IMR-90 (cell line): ENCODE measurements at regions not wholly inside any gene's neighbourhood (a gene's known extent, or its start where the extent isn't known, plus 50 kb on each side); places are given as distances from the start of the nearest gene placed in this dataset.

ENCODE experiments used
- ATAC-seq: fragments of 200-7000 bp; cut with Tn5 transposase; 2 replicates; pipeline ENCODE4 v1.9.1; 2020; ENCODE audit warnings: low read depth, mild to moderate bottlenecking, moderate library complexity
- BruUV-seq: library from RNA; stranded (reverse); fragments of 400-500 nt; replicated peaks from 2 replicates; lab custom pipeline; 2021; lab: Mats Ljungman, UMichigan
- CTCF ChIA-PET: fragments of 300-600 bp; formaldehyde crosslinking; extraction: SDS; loops from one replicate; lab custom pipeline; 2021; ENCODE audit warnings: antibody characterized with exemption; lab: Yijun Ruan, JAX
- POLR2A ChIA-PET: fragments of 300-600 bp; sonication (Branson Sonifier 250); formaldehyde crosslinking; loops from one replicate; lab custom pipeline; 2022; ENCODE audit warnings: antibody characterized with exemption; ENCODE audit not compliant: unreplicated experiment; lab: Charles Lee
- DNase-seq: peaks from one replicate; pipeline ENCODE4 v3.0.0; 2013
- H2AFZ ChIP-seq: replicated peaks from 2 replicates; pipeline ENCODE3; 2013; ENCODE audit warnings: low read length, mild to moderate bottlenecking; ENCODE audit not compliant: poor library complexity
- H2AK5ac ChIP-seq: 2 replicates; pipeline ENCODE4 v1.6.1; 2013; ENCODE audit warnings: low read depth, low read length, inconsistent platforms
- H2AK9ac ChIP-seq: replicated peaks from 2 replicates; pipeline ENCODE3; 2013; ENCODE audit warnings: mild to moderate bottlenecking, low read depth, low read length, moderate library complexity; ENCODE audit not compliant: poor library complexity
- H2BK120ac ChIP-seq: 2 replicates; pipeline ENCODE4 v1.6.1; 2013; ENCODE audit warnings: low read depth, low read length, inconsistent platforms
- H2BK15ac ChIP-seq: 3 replicates; pipeline ENCODE4 v1.6.1; 2013; ENCODE audit warnings: low read depth, low read length, inconsistent platforms
- H2BK20ac ChIP-seq: 2 replicates; pipeline ENCODE4 v1.6.1; 2013; ENCODE audit warnings: low read depth, mild to moderate bottlenecking, inconsistent platforms, low read length, moderate library complexity
- H2BK5ac ChIP-seq: 2 replicates; pipeline ENCODE4 v1.6.1; 2013; ENCODE audit warnings: mild to moderate bottlenecking, low read depth, low read length, inconsistent platforms; ENCODE audit not compliant: poor library complexity, severe bottlenecking
- H3K14ac ChIP-seq: replicated peaks from 2 replicates; pipeline ENCODE4 v1.6.1; 2013; ENCODE audit warnings: low read depth, low read length, inconsistent platforms
- H3K18ac ChIP-seq: 2 replicates; pipeline ENCODE4 v1.6.1; 2013; ENCODE audit warnings: low read depth, low read length, control low read depth
- H3K23ac ChIP-seq: 2 replicates; pipeline ENCODE4 v1.6.1; 2013; ENCODE audit warnings: low read depth, low read length, inconsistent platforms
- H3K27ac ChIP-seq: 2 replicates; pipeline ENCODE4 v1.5.1; 2013; ENCODE audit warnings: mild to moderate bottlenecking, control low read depth, low read length; ENCODE audit not compliant: insufficient read depth
- H3K27me3 ChIP-seq: 2 replicates; pipeline ENCODE4 v1.6.1; 2013; ENCODE audit warnings: low read length; ENCODE audit not compliant: control insufficient read depth, insufficient read depth
- H3K36me3 ChIP-seq: 2 replicates; pipeline ENCODE4 v1.6.1; 2013; ENCODE audit warnings: low read length, mixed read lengths; ENCODE audit not compliant: control insufficient read depth, insufficient read depth
- H3K4ac ChIP-seq: 2 replicates; pipeline ENCODE4 v1.6.1; 2013; ENCODE audit warnings: low read depth, low read length, inconsistent platforms
- H3K4me1 ChIP-seq: 2 replicates; pipeline ENCODE4 v1.6.1; 2013; ENCODE audit warnings: low read length, mixed read lengths; ENCODE audit not compliant: control insufficient read depth, insufficient read depth
- H3K4me2 ChIP-seq: 2 replicates; pipeline ENCODE4 v1.6.1; 2013; ENCODE audit warnings: low read depth, mild to moderate bottlenecking, control low read depth, low read length, moderate library complexity
- H3K4me3 ChIP-seq: 2 replicates; pipeline ENCODE4 v1.5.1; 2013; ENCODE audit warnings: low read depth, mild to moderate bottlenecking, control low read depth, low read length, moderate library complexity; ENCODE audit not compliant: insufficient read depth
- H3K56ac ChIP-seq: 2 replicates; pipeline ENCODE4 v1.6.1; 2013; ENCODE audit warnings: low read length, inconsistent platforms; ENCODE audit not compliant: insufficient read depth; ENCODE audit errors: extremely low read depth
- H3K79me1 ChIP-seq, 2 experiments: 2 replicates each; pipeline ENCODE4 v1.6.1; 2013; ENCODE audit warnings: low read length in 2 of 2, inconsistent platforms in 1 of 2, low read depth in 1 of 2
- H3K9ac ChIP-seq: 2 replicates; pipeline ENCODE4 v1.6.1; 2013; ENCODE audit warnings: low read depth, low read length, control low read depth
- H3K9me1 ChIP-seq: 2 replicates; pipeline ENCODE4 v1.6.1; 2013; ENCODE audit warnings: low read length, inconsistent platforms; ENCODE audit not compliant: insufficient read depth
- H3K9me3 ChIP-seq: 2 replicates; pipeline ENCODE4 v1.6.1; 2013; ENCODE audit warnings: low read length; ENCODE audit not compliant: control insufficient read depth, insufficient read depth
- H4K20me1 ChIP-seq: 2 replicates; pipeline ENCODE4 v1.6.1; 2013; ENCODE audit warnings: low read length, inconsistent platforms; ENCODE audit not compliant: insufficient read depth
- H4K5ac ChIP-seq: 2 replicates; pipeline ENCODE4 v1.6.1; 2013; ENCODE audit warnings: mild to moderate bottlenecking, low read depth, low read length, control low read depth
- H4K8ac ChIP-seq, 2 experiments: 2 replicates each; pipeline ENCODE4 v1.6.1; 2013; ENCODE audit warnings: low read depth in 2 of 2, low read length in 2 of 2, control low read depth in 1 of 2, inconsistent platforms in 1 of 2
- H4K91ac ChIP-seq: 2 replicates; pipeline ENCODE4 v1.6.1; 2013; ENCODE audit warnings: low read depth, low read length, inconsistent platforms; ENCODE audit not compliant: insufficient read depth
- BHLHE40 ChIP-seq: fragments of 150-350 bp; IDR thresholded peaks from 2 replicates; pipeline ENCODE4 v1.6.1; 2016; ENCODE audit warnings: mild to moderate bottlenecking, low read depth, low read length
- CEBPB ChIP-seq: IDR thresholded peaks from 2 replicates; pipeline ENCODE4 v1.6.1; 2012; ENCODE audit warnings: low read depth, low read length, improper control_type of control experiment
- CHD1 ChIP-seq: IDR thresholded peaks from 2 replicates; pipeline ENCODE4 v1.6.1; 2012; ENCODE audit warnings: low read depth, low read length, improper control_type of control experiment
- CTCF ChIP-seq: conservative IDR thresholded peaks from 2 replicates; pipeline ENCODE4 v1.5.1; 2012; ENCODE audit warnings: mild to moderate bottlenecking, low read depth, low read length, improper control_type of control experiment
- ELK1 ChIP-seq: fragments of 150-350 bp; IDR thresholded peaks from 2 replicates; pipeline ENCODE4 v1.6.1; 2016; ENCODE audit warnings: low read depth, mild to moderate bottlenecking, low read length, moderate library complexity, borderline replicate concordance
- FOS ChIP-seq: fragments of 150-350 bp; IDR thresholded peaks from 2 replicates; pipeline ENCODE4 v1.6.1; 2016; ENCODE audit warnings: low read depth, low read length
- MAFK ChIP-seq: IDR thresholded peaks from 2 replicates; pipeline ENCODE4 v1.6.1; 2012; ENCODE audit warnings: low read depth, low read length, improper control_type of control experiment
- MAZ ChIP-seq: IDR thresholded peaks from 2 replicates; pipeline ENCODE4 v1.6.1; 2012; ENCODE audit warnings: low read depth, mild to moderate bottlenecking, low read length, improper control_type of control experiment, moderate library complexity, borderline replicate concordance
- MXI1 ChIP-seq: IDR thresholded peaks from 2 replicates; pipeline ENCODE4 v1.6.1; 2012; ENCODE audit warnings: low read depth, mild to moderate bottlenecking, low read length, moderate library complexity, borderline replicate concordance
- NFE2L2 ChIP-seq: fragments of 150-350 bp; IDR thresholded peaks from 2 replicates; pipeline ENCODE4 v1.6.1; 2016; ENCODE audit warnings: low read depth, mild to moderate bottlenecking, low read length
- RAD21 ChIP-seq: IDR thresholded peaks from 2 replicates; pipeline ENCODE4 v1.6.1; 2012; ENCODE audit warnings: low read length, improper control_type of control experiment
- RCOR1 ChIP-seq: IDR thresholded peaks from 2 replicates; pipeline ENCODE4 v1.6.1; 2012; ENCODE audit warnings: mild to moderate bottlenecking, low read length, improper control_type of control experiment; ENCODE audit not compliant: insufficient replicate concordance
- RFX5 ChIP-seq: IDR thresholded peaks from 2 replicates; pipeline ENCODE4 v1.8.0; 2012; ENCODE audit warnings: low read depth, mild to moderate bottlenecking, low read length, moderate library complexity
- SMC3 ChIP-seq: fragments of 150-350 bp; IDR thresholded peaks from 2 replicates; pipeline ENCODE4 v1.6.1; 2016; ENCODE audit warnings: low read depth, mild to moderate bottlenecking, antibody characterized with exemption, low read length, moderate library complexity
- WGBS, 2 experiments: methylation state at CpG; one replicate each; pipeline versions ENCODE4 v1.1.5 to v1.1.7; 2013; ENCODE audit warnings: missing lambda C conversion rate in 2 of 2; ENCODE audit not compliant: insufficient read length in 1 of 2; ENCODE audit errors: extremely low coverage in 2 of 2; 5-methylcytosine and 5-hydroxymethylcytosine counted together
- dilution Hi-C: fragments of 300-500 bp; cut with HindIII; formaldehyde crosslinking; loops from one replicate; pipeline ENCODE4 v1.14.3; 2018; ENCODE audit warnings: low sequenced_read_pairs; ENCODE audit not compliant: unreplicated experiment
- in situ Hi-C: fragments of 300-500 bp; cut with MboI; formaldehyde crosslinking; loops from 3 replicates; pipeline ENCODE4 v1.14.3; 2019; ENCODE audit warnings: low sequenced_read_pairs, inconsistent platforms, mixed read lengths
- intact Hi-C: fragments of 100-400 bp; cut with micrococcal nuclease; formaldehyde crosslinking; loops from 2 replicates; pipeline ENCODE4 v1.10.0; 2022
- TF ChIP-seq, protein P1 (sequence below): fragments of 150-350 bp; IDR thresholded peaks from 2 replicates; pipeline ENCODE4 v1.6.1; 2017; ENCODE audit warnings: mild to moderate bottlenecking, antibody characterized with exemption, low read length, low read depth

GRCh38 chr7:380711-381210, 90.8 kb downstream of the FOXL3 start:
- H2BK120ac ChIP-seq, result no peak overlapping the region
- no peaks in the 10 kb centered on the region for H4K20me1 ChIP-seq
- dilution Hi-C loops, result no loop called here
- no peak overlapping the region for H3K56ac ChIP-seq
- H3K23ac ChIP-seq, result no peak overlapping the region
- TF ChIP-seq BHLHE40 (no peak), RFX5 (no peak), NFE2L2 (no peak), MXI1 (no peak), MAZ (no peak), RCOR1 (no peak), CEBPB (no peak), CTCF (no peak), CHD1 (no peak), FOS (no peak), SMC3 (no peak), RAD21 (no peak), ELK1 (no peak), MAFK (no peak)
- TF ChIP-seq, protein P1, sequence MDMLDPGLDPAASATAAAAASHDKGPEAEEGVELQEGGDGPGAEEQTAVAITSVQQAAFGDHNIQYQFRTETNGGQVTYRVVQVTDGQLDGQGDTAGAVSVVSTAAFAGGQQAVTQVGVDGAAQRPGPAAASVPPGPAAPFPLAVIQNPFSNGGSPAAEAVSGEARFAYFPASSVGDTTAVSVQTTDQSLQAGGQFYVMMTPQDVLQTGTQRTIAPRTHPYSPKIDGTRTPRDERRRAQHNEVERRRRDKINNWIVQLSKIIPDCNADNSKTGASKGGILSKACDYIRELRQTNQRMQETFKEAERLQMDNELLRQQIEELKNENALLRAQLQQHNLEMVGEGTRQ, result no peak
- H2BK5ac ChIP-seq, result no peak overlapping the region
- no peaks in the 10 kb centered on the region for H3K4me1 ChIP-seq
- DNase-seq (no peak), ATAC-seq (no peak)
- H3K4me2 ChIP-seq, result no peak overlapping the region
- H4K91ac ChIP-seq, result no peak overlapping the region
- WGBS, 2 experiments, result 60% methylated on average over 4 of the region's 8 CpGs; no CpG with 5 or more reads in 1 of the 2 experiments
- CTCF ChIA-PET, result no interaction called here
- no peak overlapping the region for H2AK5ac ChIP-seq
- intact Hi-C loops, result no loop called here
- in situ Hi-C loops, result no loop called here
- peaks cover 5% of the 10 kb centered on the region; the same call in 1 of the 2 replicates for H3K9me3 ChIP-seq
- H3K4me3 ChIP-seq, result no peak overlapping the region
- H3K4ac ChIP-seq, result no peak overlapping the region
- peaks cover 39% of the 10 kb centered on the region for H3K27me3 ChIP-seq
- no peak overlapping the region for H3K27ac ChIP-seq
- no peak overlapping the region for H4K5ac ChIP-seq
- H3K36me3 ChIP-seq, result no peaks in the 10 kb centered on the region
- BruUV-seq, result no TSS peak
- no peaks in the 10 kb centered on the region for H3K79me1 ChIP-seq
- H2AFZ ChIP-seq, result no peak overlapping the region
- POLR2A ChIA-PET, result no interaction called here
- peak overlapping the region; percentile 65 for H2AK9ac ChIP-seq
- no peak overlapping the region for H3K14ac ChIP-seq
- H3K9me1 ChIP-seq, result no peaks in the 10 kb centered on the region
- H3K9ac ChIP-seq, result no peak overlapping the region
- H2BK20ac ChIP-seq, result no peak overlapping the region
- H2BK15ac ChIP-seq, result no peak overlapping the region
- H4K8ac ChIP-seq, result no peak overlapping the region
- H3K18ac ChIP-seq, result no peak overlapping the region
